Suprapubic skin (tissue), 4 donors: ENCODE measurements at regions not wholly inside any gene's neighbourhood (a gene's known extent, or its start where the extent isn't known, plus 50 kb on each side); places are given as distances from the start of the nearest gene placed in this dataset.

ENCODE experiments used
- DNase-seq, 2 donors: peaks; one replicate each; pipeline ENCODE4 v3.0.0-alpha.2; 2019; ENCODE audit warnings: low spot score in 2 of 2
- H3K27ac ChIP-seq: fragments of 200-600 bp; sonication (generic); one replicate; pipeline ENCODE4 v1.5.1; 2019
- H3K27me3 ChIP-seq: fragments of 200-600 bp; sonication (generic); one replicate; pipeline ENCODE4 v1.5.1; 2019
- H3K36me3 ChIP-seq: fragments of 200-600 bp; sonication (generic); one replicate; pipeline ENCODE4 v1.5.1; 2019
- H3K4me1 ChIP-seq: fragments of 200-600 bp; sonication (generic); one replicate; pipeline ENCODE4 v1.5.1; 2019
- H3K4me3 ChIP-seq: fragments of 200-600 bp; sonication (generic); one replicate; pipeline ENCODE4 v1.5.1; 2019; ENCODE audit warnings: mild to moderate bottlenecking
- H3K9me3 ChIP-seq: fragments of 200-600 bp; sonication (generic); one replicate; pipeline ENCODE4 v1.5.1; 2019
- EP300 ChIP-seq: sonication (generic); formaldehyde crosslinking; IDR thresholded peaks from one replicate; pipeline ENCODE4 v1.6.1; 2017; ENCODE audit warnings: antibody characterized with exemption
- POLR2A ChIP-seq, 2 donors: fragments of 450-650 bp; IDR thresholded peaks; one replicate each; pipeline ENCODE4 v1.6.1; 2017; ENCODE audit warnings: antibody characterized with exemption in 2 of 2, mild to moderate bottlenecking in 2 of 2, moderate library complexity in 2 of 2
- POLR2AphosphoS5 ChIP-seq, 3 donors: sonication (generic); formaldehyde crosslinking; IDR thresholded peaks; one replicate each; pipeline ENCODE4 v1.6.1; 2017; ENCODE audit warnings: antibody characterized with exemption in 3 of 3
- WGBS: methylation state at CpG from one replicate; pipeline ENCODE4 v1.1.5; 2018; 5-methylcytosine and 5-hydroxymethylcytosine counted together
- TF ChIP-seq, protein P1 (sequence below), 2 donors: fragments of 200-600 bp in 1 of 2; fragments of 450-650 bp in 1 of 2; sonication (generic) in 1 of 2; IDR thresholded peaks; one replicate each; pipeline ENCODE4 v1.5.1; 2016 to 2019; ENCODE audit warnings: antibody characterized with exemption in 2 of 2, mild to moderate bottlenecking in 1 of 2, moderate library complexity in 1 of 2

DNA sequence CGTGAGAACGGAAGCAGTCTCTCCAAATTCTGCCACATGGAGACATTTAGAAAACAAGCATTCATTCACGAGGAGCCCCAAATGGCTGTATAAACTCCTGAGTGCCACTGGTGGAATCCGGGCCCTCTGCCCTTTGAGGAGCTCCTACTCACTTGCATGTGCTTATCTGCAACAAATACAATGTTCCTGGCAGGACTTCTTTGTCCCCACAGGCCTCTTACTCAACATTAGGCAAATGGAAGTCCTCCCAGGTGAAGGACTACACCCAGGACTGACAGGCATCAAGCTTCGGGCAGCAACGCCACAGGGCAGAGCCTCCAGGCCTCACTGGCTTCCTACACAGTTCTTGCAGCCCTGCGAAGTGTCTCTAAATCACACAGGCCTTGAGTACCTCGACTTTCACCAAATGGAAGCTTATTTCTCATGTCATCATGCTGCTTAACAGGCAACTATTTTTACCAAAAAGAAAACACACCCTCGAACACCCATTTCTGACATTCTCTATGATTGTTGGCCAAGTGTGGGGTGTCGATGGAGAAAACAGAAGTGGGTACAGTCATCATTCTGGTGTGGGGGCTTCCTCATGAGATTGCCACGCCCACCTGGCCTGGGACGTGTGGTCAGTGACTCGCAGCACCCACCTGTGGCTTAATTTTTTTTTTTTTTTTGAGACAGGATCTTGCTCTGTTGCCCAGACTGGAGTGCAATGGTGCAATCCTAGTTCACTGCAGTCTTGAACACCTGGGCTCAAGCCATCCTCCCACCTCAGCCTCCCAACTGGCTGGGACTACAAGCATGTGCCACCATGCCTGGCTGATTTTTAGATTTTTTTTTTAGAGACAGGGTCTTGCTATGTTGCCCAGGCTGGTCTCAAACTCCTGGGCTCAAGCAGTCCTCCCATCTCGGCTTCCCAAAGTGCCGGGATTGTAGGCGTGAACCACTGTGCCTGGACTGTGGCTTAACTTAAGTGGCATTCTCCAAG is 186.8 kb upstream of the GLI2 start:
- H3K27me3 ChIP-seq, result no peaks in the 10 kb centered on the region
- no peaks in the 10 kb centered on the region for H3K36me3 ChIP-seq
- WGBS, result 87% methylated on average over 16 of the region's 16 CpGs
- H3K9me3 ChIP-seq, result no peaks in the 10 kb centered on the region
- TF ChIP-seq POLR2A (IDR thresholded peaks at IDR 0.05), result no peak
- no peak for TF ChIP-seq POLR2AphosphoS5 (IDR thresholded peaks at IDR 0.05)
- TF ChIP-seq, protein P1, sequence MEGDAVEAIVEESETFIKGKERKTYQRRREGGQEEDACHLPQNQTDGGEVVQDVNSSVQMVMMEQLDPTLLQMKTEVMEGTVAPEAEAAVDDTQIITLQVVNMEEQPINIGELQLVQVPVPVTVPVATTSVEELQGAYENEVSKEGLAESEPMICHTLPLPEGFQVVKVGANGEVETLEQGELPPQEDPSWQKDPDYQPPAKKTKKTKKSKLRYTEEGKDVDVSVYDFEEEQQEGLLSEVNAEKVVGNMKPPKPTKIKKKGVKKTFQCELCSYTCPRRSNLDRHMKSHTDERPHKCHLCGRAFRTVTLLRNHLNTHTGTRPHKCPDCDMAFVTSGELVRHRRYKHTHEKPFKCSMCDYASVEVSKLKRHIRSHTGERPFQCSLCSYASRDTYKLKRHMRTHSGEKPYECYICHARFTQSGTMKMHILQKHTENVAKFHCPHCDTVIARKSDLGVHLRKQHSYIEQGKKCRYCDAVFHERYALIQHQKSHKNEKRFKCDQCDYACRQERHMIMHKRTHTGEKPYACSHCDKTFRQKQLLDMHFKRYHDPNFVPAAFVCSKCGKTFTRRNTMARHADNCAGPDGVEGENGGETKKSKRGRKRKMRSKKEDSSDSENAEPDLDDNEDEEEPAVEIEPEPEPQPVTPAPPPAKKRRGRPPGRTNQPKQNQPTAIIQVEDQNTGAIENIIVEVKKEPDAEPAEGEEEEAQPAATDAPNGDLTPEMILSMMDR (IDR thresholded peaks at IDR 0.05), result no peak
- no peak for TF ChIP-seq EP300
- no peak for DNase-seq
- H3K4me1 ChIP-seq, result peaks cover 46% of the 10 kb centered on the region
- H3K27ac ChIP-seq, result no peak overlapping the region
- no peak overlapping the region for H3K4me3 ChIP-seq

DNA sequence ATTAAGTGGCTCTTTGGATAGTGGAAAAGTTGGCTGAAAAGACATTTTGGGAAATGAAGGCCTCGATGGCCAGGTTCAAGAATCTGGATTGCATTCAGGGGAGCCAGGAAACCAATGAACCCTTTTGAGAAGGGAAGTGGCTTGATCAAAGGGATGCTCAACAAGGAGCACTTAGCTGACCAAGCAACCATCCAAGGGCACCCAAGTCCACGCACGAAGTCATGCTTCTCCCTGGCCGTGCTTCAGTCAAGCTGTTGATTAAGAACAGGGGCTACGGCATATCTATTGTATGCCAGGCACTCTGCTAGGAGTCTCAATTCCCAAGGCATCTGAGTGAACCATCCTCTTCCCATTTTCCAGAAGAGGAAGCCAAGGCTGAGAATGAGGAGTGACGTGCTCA is 185.8 kb upstream of the GLI2 start:
- no peaks in the 10 kb centered on the region for H3K36me3 ChIP-seq
- TF ChIP-seq, protein P1 (IDR thresholded peaks at IDR 0.05), result no peak
- TF ChIP-seq POLR2AphosphoS5 (IDR thresholded peaks at IDR 0.05) (no peak), POLR2A (IDR thresholded peaks at IDR 0.05) (no peak), EP300 (no peak)
- 77% methylated on average over 6 of the region's 6 CpGs for WGBS
- no peak overlapping the region for H3K27ac ChIP-seq
- H3K27me3 ChIP-seq, result no peaks in the 10 kb centered on the region
- peaks cover 46% of the 10 kb centered on the region for H3K4me1 ChIP-seq
- no peaks in the 10 kb centered on the region for H3K9me3 ChIP-seq
- no peak overlapping the region for H3K4me3 ChIP-seq
- no peak for DNase-seq

DNA sequence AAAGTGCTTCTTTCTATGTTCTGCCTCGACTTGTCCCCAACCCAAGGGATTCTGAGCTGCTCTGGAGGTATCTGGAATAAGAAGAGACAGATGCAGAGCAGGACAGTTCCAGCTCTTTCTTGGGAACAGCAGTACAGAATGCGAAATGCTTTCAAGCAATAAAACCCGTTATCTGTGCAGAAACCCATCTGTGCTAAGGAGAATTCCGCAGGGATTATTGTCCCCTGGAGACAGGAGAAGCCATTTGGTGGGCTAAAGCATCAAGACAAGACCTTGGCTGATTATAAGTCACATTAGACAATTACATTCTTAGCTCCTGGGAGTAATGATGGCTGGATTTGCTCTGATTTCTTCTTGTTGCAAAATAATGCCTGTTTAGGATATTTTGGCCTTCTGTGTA is 185.4 kb upstream of the GLI2 start:
- no peak for DNase-seq
- WGBS, result 59% methylated on average over 4 of the region's 4 CpGs
- Histone ChIP-seq H3K27me3 (no peaks in the 10 kb centered on the region), H3K27ac (no peak overlapping the region), H3K4me3 (no peak overlapping the region), H3K36me3 (no peaks in the 10 kb centered on the region), H3K9me3 (no peaks in the 10 kb centered on the region), H3K4me1 (peaks cover 46% of the 10 kb centered on the region)
- TF ChIP-seq EP300 (no peak), POLR2AphosphoS5 (IDR thresholded peaks at IDR 0.05) (no peak), POLR2A (IDR thresholded peaks at IDR 0.05) (no peak)
- TF ChIP-seq, protein P1 (IDR thresholded peaks at IDR 0.05), result no peak

DNA sequence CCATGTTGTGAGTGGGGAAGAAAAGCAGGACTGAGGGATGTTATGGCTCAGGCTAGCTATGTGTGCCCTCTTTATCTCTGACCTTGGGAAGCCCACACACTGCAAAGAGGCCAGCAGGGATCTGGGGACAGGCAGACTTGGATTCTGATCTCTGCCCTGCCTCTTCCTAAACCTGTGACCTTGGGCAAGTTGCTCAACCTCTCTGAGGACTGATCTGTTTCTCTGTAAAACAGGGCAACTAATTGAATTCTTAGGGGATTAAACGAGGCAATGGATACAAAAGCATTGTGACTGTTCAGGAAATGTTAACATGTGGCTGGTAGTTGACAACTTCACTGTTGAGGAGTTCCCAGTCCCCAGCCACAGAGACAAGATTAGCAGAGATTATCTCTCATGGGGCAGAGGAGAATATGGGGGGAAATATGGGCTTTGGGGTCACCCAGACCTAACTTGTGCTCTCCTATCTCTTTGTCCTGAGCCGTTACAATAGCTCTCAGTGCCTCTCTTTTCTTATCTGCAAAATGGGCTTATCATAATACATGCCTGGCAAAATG is 184.7 kb upstream of the GLI2 start:
- peaks cover 46% of the 10 kb centered on the region for H3K4me1 ChIP-seq
- H3K27me3 ChIP-seq, result no peaks in the 10 kb centered on the region
- no peak overlapping the region for H3K4me3 ChIP-seq
- WGBS, result 72% methylated on average over 2 of the region's 2 CpGs
- no peak for DNase-seq
- no peaks in the 10 kb centered on the region for H3K36me3 ChIP-seq
- H3K9me3 ChIP-seq, result no peaks in the 10 kb centered on the region
- H3K27ac ChIP-seq, result no peak overlapping the region
- TF ChIP-seq, protein P1 (IDR thresholded peaks at IDR 0.05), result no peak
- TF ChIP-seq POLR2AphosphoS5 (IDR thresholded peaks at IDR 0.05) (no peak), POLR2A (IDR thresholded peaks at IDR 0.05) (no peak), EP300 (no peak)

DNA sequence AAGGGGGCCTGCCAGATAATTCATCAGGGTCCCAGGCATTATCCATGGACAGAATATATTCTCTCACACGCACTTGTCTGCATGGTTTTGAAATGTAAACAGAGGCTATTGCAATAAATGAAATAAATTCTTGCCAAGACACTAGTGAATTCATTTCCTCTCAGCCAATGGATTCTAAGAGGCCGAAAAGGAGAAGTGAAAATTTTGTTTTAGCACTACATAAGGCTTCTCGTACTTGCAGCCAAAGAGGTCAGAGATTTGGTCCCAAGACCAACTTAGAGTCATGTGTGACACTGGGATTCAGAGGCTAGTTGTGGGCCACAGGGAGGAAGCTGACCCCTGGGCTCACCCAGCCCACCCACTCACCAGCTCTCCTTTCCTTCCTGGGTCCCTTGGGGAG is 184.1 kb upstream of the GLI2 start:
- 65% methylated on average over 3 of the region's 3 CpGs for WGBS
- Histone ChIP-seq H3K4me3 (no peak overlapping the region), H3K4me1 (peaks cover 44% of the 10 kb centered on the region)

More for the DNA sequence above, 184.1 kb upstream of the GLI2 start:
- H3K36me3 ChIP-seq, result no peaks in the 10 kb centered on the region
- no peak for DNase-seq
- TF ChIP-seq POLR2AphosphoS5 (IDR thresholded peaks at IDR 0.05) (no peak), POLR2A (IDR thresholded peaks at IDR 0.05) (no peak), EP300 (no peak)
- TF ChIP-seq, protein P1 (IDR thresholded peaks at IDR 0.05), result no peak
- H3K27me3 ChIP-seq, result no peaks in the 10 kb centered on the region
- no peak overlapping the region for H3K27ac ChIP-seq
- H3K9me3 ChIP-seq, result no peaks in the 10 kb centered on the region
